ENCODE measurements at regions not wholly inside any gene's neighbourhood (a gene's known extent, or its start where the extent isn't known, plus 50 kb on each side); places are given as distances from the start of the nearest gene placed in this dataset.

GRCh38 chr13:31937436-31937835 is 94.1 kb upstream of the FRY start:
- H3K27ac Mint-ChIP-seq = no peak overlapping the region
- H3K36me3 Mint-ChIP-seq = no peaks in the 10 kb centered on the region
- no peak overlapping the region for H3K4me3 Mint-ChIP-seq
- peaks cover 24 to 27% of the 10 kb centered on the region in 2 donors for H3K4me1 Mint-ChIP-seq
- no peaks in the 10 kb centered on the region for H3K9me3 Mint-ChIP-seq
- Histone ChIP-seq H3K9me3 (ENCODE audit: control insufficient read depth, insufficient read depth, low read length) (no peaks in the 10 kb centered on the region), H3K4me3 (ENCODE audit: low read length) (no peak overlapping the region), H3K27ac (ENCODE audit: low read length) (no peak overlapping the region), H3K27me3 (ENCODE audit: control insufficient read depth, insufficient read depth, low read length) (no peaks in the 10 kb centered on the region), H3K4me1 (ENCODE audit: control insufficient read depth, insufficient read depth, low read length) (peaks cover 10% of the 10 kb centered on the region), H3K36me3 (ENCODE audit: control insufficient read depth, insufficient read depth, low read length) (no peaks in the 10 kb centered on the region)
- no peak for DNase-seq
- no peaks in the 10 kb centered on the region for H3K27me3 Mint-ChIP-seq (ENCODE audit: low read depth in 2 of 2)
- no peak for TF ChIP-seq CTCF (IDR thresholded peaks at IDR 0.05)
- intact Hi-C loops (cut with micrococcal nuclease) = no loop called here
- 97% methylated on average over 4 of the region's 4 CpGs for WGBS (ENCODE audit: insufficient coverage)
- ATAC-seq = no peak

- intact Hi-C loops (cut with micrococcal nuclease) = no loop called here
- Mint-ChIP-seq H3K4me3 (no peak overlapping the region), H3K4me1 (peaks cover 10 to 14% of the 10 kb centered on the region in 2 donors), H3K27me3 (ENCODE audit: low read depth in 2 of 2) (no peaks in the 10 kb centered on the region), H3K36me3 (no peaks in the 10 kb centered on the region), H3K9me3 (no peaks in the 10 kb centered on the region), H3K27ac (no peak overlapping the region)
- no peaks in the 10 kb centered on the region for H3K27me3 ChIP-seq (ENCODE audit: control insufficient read depth, insufficient read depth, low read length)
- H3K4me1 ChIP-seq (ENCODE audit: control insufficient read depth, insufficient read depth, low read length) = no peaks in the 10 kb centered on the region
- no peaks in the 10 kb centered on the region for H3K36me3 ChIP-seq (ENCODE audit: control insufficient read depth, insufficient read depth, low read length)
- TF ChIP-seq CTCF (IDR thresholded peaks at IDR 0.05) = no peak
- DNase-seq = no peak
- H3K4me3 ChIP-seq (ENCODE audit: low read length) = no peak overlapping the region
- no peaks in the 10 kb centered on the region for H3K9me3 ChIP-seq (ENCODE audit: control insufficient read depth, insufficient read depth, low read length)
- WGBS (ENCODE audit: insufficient coverage) = 98% methylated on average over 4 of the region's 4 CpGs
- no peak for ATAC-seq
- H3K27ac ChIP-seq (ENCODE audit: low read length) = no peak overlapping the region
These were observed 91.5 kb upstream of the FRY start for GRCh38 chr13:31940076-31940475.

GRCh38 chr13:31943591-31943990 is 88.0 kb upstream of the FRY start:
- Mint-ChIP-seq H3K27me3 (ENCODE audit: low read depth in 2 of 2) (no peaks in the 10 kb centered on the region), H3K4me1 (peaks cover 5 to 11% of the 10 kb centered on the region in 2 donors), H3K36me3 (peaks cover 6% of the 10 kb centered on the region), H3K9me3 (no peaks in the 10 kb centered on the region), H3K27ac (no peak overlapping the region), H3K4me3 (no peak overlapping the region)
- no peaks in the 10 kb centered on the region for H3K9me3 ChIP-seq (ENCODE audit: control insufficient read depth, insufficient read depth, low read length)
- ATAC-seq = no peak
- DNase-seq = no peak
- no peaks in the 10 kb centered on the region for H3K27me3 ChIP-seq (ENCODE audit: control insufficient read depth, insufficient read depth, low read length)
- no peaks in the 10 kb centered on the region for H3K4me1 ChIP-seq (ENCODE audit: control insufficient read depth, insufficient read depth, low read length)
- no peaks in the 10 kb centered on the region for H3K36me3 ChIP-seq (ENCODE audit: control insufficient read depth, insufficient read depth, low read length)
- H3K27ac ChIP-seq (ENCODE audit: low read length) = no peak overlapping the region
- H3K4me3 ChIP-seq (ENCODE audit: low read length) = no peak overlapping the region
- intact Hi-C loops (cut with micrococcal nuclease) = no loop called here
- WGBS (ENCODE audit: insufficient coverage) = 95% methylated on average over 2 of the region's 3 CpGs
- no peak for TF ChIP-seq CTCF (IDR thresholded peaks at IDR 0.05)

Data from natural killer cell (primary cell).